Left forelimb (tissue), 1 donor: ENCODE measurements at regions not wholly inside any gene's neighbourhood (a gene's known extent, or its start where the extent isn't known, plus 50 kb on each side); places are given as distances from the start of the nearest gene placed in this dataset.

Experiments used
- DNase-seq: peaks from one replicate; pipeline ENCODE4 v3.0.0-alpha.2; 2018; ENCODE audit warnings: low spot score

- no peak for DNase-seq
Observed at GRCh38 chr12:130074661-130075406, 87.4 kb upstream of the FZD10 start.

- no peak for DNase-seq
Observed at GRCh38 chr12:130075497-130076076, 86.7 kb upstream of the FZD10 start.

- no peak for DNase-seq
Observed at GRCh38 chr12:130076126-130076525, 86.1 kb upstream of the FZD10 start.

GRCh38 chr12:130076752-130077151 is 85.5 kb upstream of the FZD10 start:
- no peak for DNase-seq

GRCh38 chr12:130078852-130079251 is 83.4 kb upstream of the FZD10 start:
- no peak for DNase-seq

- DNase-seq, result no peak
Observed at GRCh38 chr12:130079279-130079678, 83.0 kb upstream of the FZD10 start.

- no peak for DNase-seq
Observed at GRCh38 chr12:130080205-130080604, 82.1 kb upstream of the FZD10 start.

- no peak for DNase-seq
Observed at GRCh38 chr12:130081117-130081805, 81.0 kb upstream of the FZD10 start.

GRCh38 chr12:130083002-130083401 is 79.3 kb upstream of the FZD10 start:
- no peak for DNase-seq

- DNase-seq, result no peak
Observed at GRCh38 chr12:130083734-130084133, 78.5 kb upstream of the FZD10 start.

- no peak for DNase-seq
Observed at GRCh38 chr12:130084359-130084758, 77.9 kb upstream of the FZD10 start.

GRCh38 chr12:130086248-130086647 is 76.0 kb upstream of the FZD10 start:
- DNase-seq, result no peak

GRCh38 chr12:130086797-130087196 is 75.5 kb upstream of the FZD10 start:
- no peak for DNase-seq

GRCh38 chr12:130087222-130087621 is 75.0 kb upstream of the FZD10 start:
- DNase-seq, result no peak

GRCh38 chr12:130088504-130088903 is 73.8 kb upstream of the FZD10 start:
- DNase-seq, result no peak

GRCh38 chr12:130090542-130090941 is 71.7 kb upstream of the FZD10 start:
- DNase-seq, result no peak

GRCh38 chr12:130093380-130093779 is 68.9 kb upstream of the FZD10 start:
- DNase-seq, result no peak

GRCh38 chr12:130097342-130097741 is 64.9 kb upstream of the FZD10 start:
- no peak for DNase-seq

- DNase-seq, result no peak
Observed at GRCh38 chr12:130097798-130098255, 64.4 kb upstream of the FZD10 start.

- no peak for DNase-seq
Observed at GRCh38 chr12:130098301-130099005, 63.8 kb upstream of the FZD10 start.

GRCh38 chr12:130100634-130101362 is 61.5 kb upstream of the FZD10 start:
- DNase-seq, result no peak

- DNase-seq, result no peak
Observed at GRCh38 chr12:130101370-130101769, 60.9 kb upstream of the FZD10 start.
